Heart right ventricle (tissue), 16 donors: ENCODE measurements at regions not wholly inside any gene's neighbourhood (a gene's known extent, or its start where the extent isn't known, plus 50 kb on each side); places are given as distances from the start of the nearest gene placed in this dataset.

Experiments
- ATAC-seq, 8 donors: fragments of 200-7000 bp; cut with Tn5 transposase; one replicate each; pipeline ENCODE4 v1.9.1; 2020; ENCODE audit warnings: mild to moderate bottlenecking in 8 of 8, moderate library complexity in 8 of 8, moderate number of reproducible peaks in 1 of 8
- DNase-seq, 2 donors: peaks; one replicate each; pipeline ENCODE4 v3.0.0-alpha.2; 2020
- H3K27ac ChIP-seq, 10 donors: fragments of 200-600 bp; sonication (generic) in 2 of 10; one replicate each; pipeline versions ENCODE4 v1.5.0 to v1.8.0; 2020 to 2022; ENCODE audit warnings: mild to moderate bottlenecking in 3 of 10
- H3K27me3 ChIP-seq, 7 donors: fragments of 200-600 bp; one replicate each; pipeline ENCODE4 v1.8.0; 2021 to 2022; ENCODE audit warnings: mild to moderate bottlenecking in 2 of 7
- H3K36me3 ChIP-seq, 9 donors: fragments of 200-600 bp; sonication (generic) in 1 of 9; one replicate each; pipeline versions ENCODE4 v1.5.0 to v1.8.0; 2020 to 2022; ENCODE audit warnings: mild to moderate bottlenecking in 2 of 9
- H3K4me1 ChIP-seq, 9 donors: fragments of 200-600 bp; sonication (generic) in 1 of 9; one replicate each; pipeline versions ENCODE4 v1.5.0 to v1.8.0; 2020 to 2022; ENCODE audit warnings: mild to moderate bottlenecking in 4 of 9
- H3K4me3 ChIP-seq, 10 donors: fragments of 200-600 bp; sonication (generic) in 2 of 10; one replicate each; pipeline versions ENCODE4 v1.5.0 to v1.8.0; 2020 to 2022; ENCODE audit warnings: mild to moderate bottlenecking in 7 of 10, moderate library complexity in 2 of 10
- H3K9me3 ChIP-seq, 11 donors: fragments of 200-600 bp in 10 of 11; sonication (generic) in 2 of 11; one replicate each; pipeline versions ENCODE4 v1.5.0 to v1.8.0; 2013 to 2022; ENCODE audit warnings: mild to moderate bottlenecking in 2 of 11, control low read depth in 1 of 11, moderate library complexity in 1 of 11
- CTCF ChIP-seq, 9 donors: fragments of 200-600 bp; sonication (generic) in 2 of 9; IDR thresholded peaks; one replicate each; pipeline versions ENCODE4 v1.5.0 to v1.8.0; 2021 to 2022; ENCODE audit warnings: antibody characterized with exemption in 9 of 9, mild to moderate bottlenecking in 5 of 9, moderate library complexity in 1 of 9
- WGBS, 2 donors: extraction: QIAGEN DNeasy Blood & Tissue Kit; methylation state at CpG; one replicate each; pipeline ENCODE4 v1.1.7; 2013; ENCODE audit warnings: inconsistent platforms in 1 of 2; 5-methylcytosine and 5-hydroxymethylcytosine counted together
- intact Hi-C, 10 donors: fragments of 100-400 bp; cut with DNase I; formaldehyde crosslinking; loops; one replicate each; pipeline versions ENCODE4 v1.11.1 to v1.14.2; 2022
- donor health status: Arrhythmogenic right ventricular cardiomyopathy.
- donor health status: ischemic (EF 13 %, LVEDD 7.1; RV severe dilation, severe dysfunction).
- donor health status: healthy with polysubstance abuse.
- donor health status: DM: no; HTN: yes; CAD: no.
- donor health status: DM: no; HTN: no; CAD: no.
- donor health status: ischemic (EF 25% LVEDD 6.9; RV normal size, moderate dysfunction).
- donor health status: ischemic (EF 25% LVEDD 5.7; RV mildly dilated, moderate dysfunction).
- donor health status: healthy.
- donor health status: DM: yes; HTN: yes; CAD: no.
- donor health status: Ischemic cardiomyopathy.
- donor health status: ischemic (EF 35%, LVEDD 5.7; RV mildly dilated, moderate dysfunction).
- donor health status: nonischemic (EF 11% LVEDD 7.7; RV severe dilation, severe dysfunction).
- donor health status: DM: yes; HTN: yes; CAD: no.
- donor health status: PGD.
- donor health status: ischemic (EF 29% LVEDD 5.4; RV normal size, mild dysfunction).
- donor health status: nonischemic (EF 23%, LVEDD 6.1; RV moderate dilation, normal function).

- H3K4me1 ChIP-seq: no peaks in the 10 kb centered on the region
- intact Hi-C loops: no loop called here
- WGBS, 2 donors: 90 to 94% methylated on average over 4 of the region's 4 CpGs
Observed at GRCh38 chr12:125677829-125678228, 612.6 kb downstream of the AACS start.

GRCh38 chr12:125678589-125678993 lies 613.4 kb downstream of the AACS start:
- Histone ChIP-seq H3K9me3 (no peaks in the 10 kb centered on the region), H3K36me3 (no peaks in the 10 kb centered on the region), H3K4me1 (no peaks in the 10 kb centered on the region), H3K27me3 (peaks cover 0 to 13% (median 6%) of the 10 kb centered on the region in 7 donors), H3K4me3 (no peak overlapping the region), H3K27ac (no peak overlapping the region)
- intact Hi-C loops: no loop called here
- TF ChIP-seq CTCF (IDR thresholded peaks at IDR 0.05): no peak
- WGBS, 2 donors: 78 to 81% methylated on average over 3 of the region's 3 CpGs
- ATAC-seq: no peak
- no peak for DNase-seq

More at GRCh38 chr12:125677829-125678228, 612.6 kb downstream of the AACS start:
- Histone ChIP-seq H3K36me3 (no peaks in the 10 kb centered on the region), H3K4me3 (no peak overlapping the region), H3K27ac (no peak overlapping the region), H3K9me3 (no peaks in the 10 kb centered on the region), H3K27me3 (peaks cover 0 to 8% (median 0%) of the 10 kb centered on the region in 7 donors)
- TF ChIP-seq CTCF (IDR thresholded peaks at IDR 0.05): no peak
- DNase-seq: no peak
- no peak for ATAC-seq

- no peaks in the 10 kb centered on the region for H3K9me3 ChIP-seq
- peak in 6 of 9 donors; percentile 13 to 36 (median 25) for TF ChIP-seq CTCF (IDR thresholded peaks at IDR 0.05)
- no peak overlapping the region for H3K27ac ChIP-seq
- DNase-seq (no peak), ATAC-seq (no peak)
- H3K27me3 ChIP-seq: peaks cover 0 to 47% (median 27%) of the 10 kb centered on the region in 7 donors
- intact Hi-C loops: no loop called here
- H3K36me3 ChIP-seq: no peaks in the 10 kb centered on the region
- no peak overlapping the region for H3K4me3 ChIP-seq
- WGBS, 2 donors: 10% methylated on average over 30 of the region's 30 CpGs
- no peaks in the 10 kb centered on the region for H3K4me1 ChIP-seq
Observed at GRCh38 chr12:125683748-125684381, 618.6 kb downstream of the AACS start.

- no peak for TF ChIP-seq CTCF (IDR thresholded peaks at IDR 0.05)
- ATAC-seq: no peak
- no peaks in the 10 kb centered on the region for H3K4me1 ChIP-seq
- WGBS, 2 donors: 83 to 88% methylated on average over 17 of the region's 17 CpGs
- intact Hi-C loops: no loop called here
- peaks cover 0 to 47% (median 27%) of the 10 kb centered on the region in 7 donors for H3K27me3 ChIP-seq
- no peaks in the 10 kb centered on the region for H3K36me3 ChIP-seq
- H3K4me3 ChIP-seq: no peak overlapping the region
- no peak for DNase-seq
- no peaks in the 10 kb centered on the region for H3K9me3 ChIP-seq
- H3K27ac ChIP-seq: no peak overlapping the region
Observed at GRCh38 chr12:125684968-125685790, 619.9 kb downstream of the AACS start.
